ENCODE measurements at regions not wholly inside any gene's neighbourhood (a gene's known extent, or its start where the extent isn't known, plus 50 kb on each side); places are given as distances from the start of the nearest gene placed in this dataset.

- TF ChIP-seq CHD7 (IDR thresholded peaks at IDR 0.05; ENCODE audit: insufficient replicate concordance, low read length) (no peak), SP4 (IDR thresholded peaks at IDR 0.05; ENCODE audit: low read length) (no peak), MAFK (IDR thresholded peaks at IDR 0.05; ENCODE audit: low read depth, low read length) (no peak), NANOG (IDR thresholded peaks at IDR 0.05; ENCODE audit: insufficient read depth, low read depth, low read length, poor library complexity, severe bottlenecking) (no peak), SP1 (IDR thresholded peaks at IDR 0.05; ENCODE audit: low read depth, low read length) (no peak), SRF (IDR thresholded peaks at IDR 0.05; ENCODE audit: low read depth, low read length) (no peak), POLR2AphosphoS5 (IDR thresholded peaks at IDR 0.05; ENCODE audit: low read depth, low read length) (no peak), BRCA1 (IDR thresholded peaks at IDR 0.05; ENCODE audit: low read depth, low read length) (no peak), TAF1 (IDR thresholded peaks at IDR 0.05; ENCODE audit: low read depth, low read length) (no peak), YY1 (IDR thresholded peaks at IDR 0.05; ENCODE audit: low read depth, low read length) (no peak), SIRT6 (IDR thresholded peaks at IDR 0.05; ENCODE audit: low read length) (no peak)
- TF ChIP-seq, protein P1, sequence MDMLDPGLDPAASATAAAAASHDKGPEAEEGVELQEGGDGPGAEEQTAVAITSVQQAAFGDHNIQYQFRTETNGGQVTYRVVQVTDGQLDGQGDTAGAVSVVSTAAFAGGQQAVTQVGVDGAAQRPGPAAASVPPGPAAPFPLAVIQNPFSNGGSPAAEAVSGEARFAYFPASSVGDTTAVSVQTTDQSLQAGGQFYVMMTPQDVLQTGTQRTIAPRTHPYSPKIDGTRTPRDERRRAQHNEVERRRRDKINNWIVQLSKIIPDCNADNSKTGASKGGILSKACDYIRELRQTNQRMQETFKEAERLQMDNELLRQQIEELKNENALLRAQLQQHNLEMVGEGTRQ (IDR thresholded peaks at IDR 0.05; ENCODE audit: low read length) = no peak
Measured at GRCh38 chr3:84885199-84885882, 73.4 kb upstream of the CADM2 start (continued).
